OCI-LY1 (cell line): ENCODE measurements at regions not wholly inside any gene's neighbourhood (a gene's known extent, or its start where the extent isn't known, plus 50 kb on each side); places are given as distances from the start of the nearest gene placed in this dataset.
"Not testable (repeated sequence)": the region's sequence is repeated elsewhere in the genome, so short reads cannot be mapped to it uniquely, and the experiment has no call there.

Experiments
- H2AFZ ChIP-seq: fragments of 200-600 bp; sonication (generic), shearing (Covaris generic); 2 replicates; pipeline ENCODE4 v1.6.0; 2014; ENCODE audit warnings: antibody characterized with exemption, mild to moderate bottlenecking, low read length
- H3F3A ChIP-seq: fragments of 200-600 bp; sonication (generic), shearing (Covaris generic); 2 replicates; pipeline ENCODE4 v1.6.0; 2014; ENCODE audit warnings: mild to moderate bottlenecking, antibody characterized with exemption, low read length, moderate library complexity; ENCODE audit not compliant: insufficient read depth
- H3K27ac ChIP-seq: fragments of 200-600 bp; sonication (generic); 2 replicates; pipeline ENCODE4 v1.5.1; 2014; ENCODE audit warnings: low read length, mixed run types, mild to moderate bottlenecking, low read depth; ENCODE audit not compliant: poor library complexity, severe bottlenecking
- H3K27me3 ChIP-seq: fragments of 200-600 bp; sonication (generic); 2 replicates; pipeline ENCODE4 v1.6.0; 2014; ENCODE audit warnings: antibody characterized with exemption, mild to moderate bottlenecking, low read length, moderate library complexity; ENCODE audit not compliant: insufficient read depth
- H3K36me3 ChIP-seq: fragments of 200-600 bp; sonication (generic); 2 replicates; pipeline ENCODE4 v1.6.1; 2014; ENCODE audit warnings: mild to moderate bottlenecking, antibody characterized with exemption, low read length, moderate library complexity, mixed read lengths; ENCODE audit not compliant: insufficient read depth
- H3K4me1 ChIP-seq: fragments of 200-600 bp; sonication (generic); 2 replicates; pipeline ENCODE4 v1.5.1; 2014; ENCODE audit warnings: mild to moderate bottlenecking, low read length, moderate library complexity; ENCODE audit not compliant: insufficient read depth, severe bottlenecking
- H3K4me2 ChIP-seq: fragments of 200-600 bp; sonication (generic), shearing (Covaris generic); 2 replicates; pipeline ENCODE4 v1.6.1; 2014; ENCODE audit warnings: low read length
- H3K4me3 ChIP-seq: fragments of 200-600 bp; sonication (generic); 2 replicates; pipeline ENCODE4 v1.5.1; 2014; ENCODE audit warnings: low read length, low read depth, mild to moderate bottlenecking, mixed read lengths; ENCODE audit not compliant: poor library complexity, severe bottlenecking
- H3K79me2 ChIP-seq: fragments of 200-600 bp; shearing (Covaris generic); 2 replicates; pipeline ENCODE4 v1.6.1; 2016; ENCODE audit warnings: mixed run types, low read length, mixed read lengths; ENCODE audit not compliant: insufficient read depth
- H3K9ac ChIP-seq: fragments of 200-600 bp; sonication (generic), shearing (Covaris generic); 2 replicates; pipeline ENCODE4 v1.6.1; 2014; ENCODE audit warnings: mild to moderate bottlenecking, low read length, mixed read lengths
- H3K9me2 ChIP-seq: fragments of 200-600 bp; sonication (generic), shearing (Covaris generic); 2 replicates; pipeline ENCODE4 v1.6.1; 2014; ENCODE audit warnings: low read depth, mild to moderate bottlenecking, low read length, mixed read lengths
- H3K9me3 ChIP-seq: fragments of 200-600 bp; shearing (Covaris generic); 2 replicates; pipeline ENCODE4 v1.6.1; 2014; ENCODE audit warnings: low read length, mixed read lengths
- H4K20me1 ChIP-seq: fragments of 200-600 bp; sonication (generic), shearing (Covaris generic); 2 replicates; pipeline ENCODE4 v1.6.0; 2016; ENCODE audit warnings: mild to moderate bottlenecking, low read length; ENCODE audit not compliant: insufficient read depth
- EZH2 ChIP-seq: fragments of 200-600 bp; sonication (generic), shearing (Covaris generic); IDR thresholded peaks from 2 replicates; pipeline ENCODE4 v1.8.0; 2017; ENCODE audit warnings: borderline replicate concordance, mixed run types, mild to moderate bottlenecking, antibody characterized with exemption, low read length, moderate library complexity, mixed read lengths
- TF ChIP-seq, protein P1 (sequence below): fragments of 200-600 bp; sonication (generic), shearing (Covaris generic); IDR thresholded peaks from 2 replicates; pipeline ENCODE4 v1.5.1; 2017; ENCODE audit warnings: mild to moderate bottlenecking, antibody characterized with exemption, low read length, moderate library complexity, mixed read lengths

DNA sequence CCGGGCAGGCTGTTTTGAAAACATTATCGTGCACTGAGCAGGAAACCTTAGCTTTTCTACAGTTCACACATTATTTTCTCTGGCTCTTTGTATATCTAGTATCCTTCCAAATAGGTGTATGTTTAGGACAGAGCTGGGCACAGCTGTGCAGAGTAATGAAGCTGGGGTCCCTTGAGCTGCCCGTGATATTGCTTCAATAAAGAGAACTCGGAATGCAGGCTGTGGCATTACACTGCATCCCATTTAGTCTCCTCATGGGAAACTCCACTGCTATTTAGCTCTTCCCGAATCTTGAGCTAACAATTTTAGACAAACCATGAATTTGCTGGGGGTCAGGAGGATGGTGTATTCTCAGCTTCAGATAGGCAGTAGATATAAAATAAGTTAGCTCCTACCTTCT is 348.3 kb downstream of the ACTR3B start:
- Histone ChIP-seq H3K9me2 (no peaks in the 10 kb centered on the region), H3K9me3 (no peaks in the 10 kb centered on the region)

DNA sequence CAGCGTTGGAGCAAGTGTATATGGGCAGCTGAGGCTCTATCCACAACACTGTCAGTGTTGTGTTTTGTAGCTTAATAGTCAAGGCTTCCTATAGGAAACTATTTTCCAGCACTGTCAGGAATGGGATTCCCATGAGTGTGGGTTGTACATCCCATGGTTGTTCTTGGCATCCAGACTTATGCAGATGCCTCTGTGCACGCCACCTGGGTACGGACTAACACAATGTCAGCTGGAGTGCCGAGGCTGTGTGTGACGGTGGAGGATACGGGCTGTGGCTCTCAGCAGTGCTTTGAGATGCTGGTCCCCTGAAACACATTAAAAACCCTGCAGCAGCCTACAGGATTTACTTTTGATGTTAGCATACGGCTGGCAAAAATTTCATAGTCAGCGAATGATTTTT is 350.0 kb downstream of the ACTR3B start:
- H3K9me2 ChIP-seq, result no peaks in the 10 kb centered on the region
- H3K4me3 ChIP-seq, result no peak overlapping the region

More for the DNA sequence above, 348.3 kb downstream of the ACTR3B start:
- Histone ChIP-seq H3K27ac (no peak overlapping the region), H3K27me3 (0 out of 2 replicates have a peak, but pooled peaks cover 3% of the 10 kb centered on the region), H3K4me2 (no peak overlapping the region), H3K9ac (no peak overlapping the region), H3K79me2 (no peaks in the 10 kb centered on the region), H3K36me3 (no peaks in the 10 kb centered on the region), H3K4me1 (no peaks in the 10 kb centered on the region), H2AFZ (no peak overlapping the region), H3F3A (no peaks in the 10 kb centered on the region), H4K20me1 (no peaks in the 10 kb centered on the region), H3K4me3 (no peak overlapping the region)
- TF ChIP-seq, protein P1, sequence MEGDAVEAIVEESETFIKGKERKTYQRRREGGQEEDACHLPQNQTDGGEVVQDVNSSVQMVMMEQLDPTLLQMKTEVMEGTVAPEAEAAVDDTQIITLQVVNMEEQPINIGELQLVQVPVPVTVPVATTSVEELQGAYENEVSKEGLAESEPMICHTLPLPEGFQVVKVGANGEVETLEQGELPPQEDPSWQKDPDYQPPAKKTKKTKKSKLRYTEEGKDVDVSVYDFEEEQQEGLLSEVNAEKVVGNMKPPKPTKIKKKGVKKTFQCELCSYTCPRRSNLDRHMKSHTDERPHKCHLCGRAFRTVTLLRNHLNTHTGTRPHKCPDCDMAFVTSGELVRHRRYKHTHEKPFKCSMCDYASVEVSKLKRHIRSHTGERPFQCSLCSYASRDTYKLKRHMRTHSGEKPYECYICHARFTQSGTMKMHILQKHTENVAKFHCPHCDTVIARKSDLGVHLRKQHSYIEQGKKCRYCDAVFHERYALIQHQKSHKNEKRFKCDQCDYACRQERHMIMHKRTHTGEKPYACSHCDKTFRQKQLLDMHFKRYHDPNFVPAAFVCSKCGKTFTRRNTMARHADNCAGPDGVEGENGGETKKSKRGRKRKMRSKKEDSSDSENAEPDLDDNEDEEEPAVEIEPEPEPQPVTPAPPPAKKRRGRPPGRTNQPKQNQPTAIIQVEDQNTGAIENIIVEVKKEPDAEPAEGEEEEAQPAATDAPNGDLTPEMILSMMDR, result no peak
- TF ChIP-seq EZH2, result no peak

GRCh38 chr7:153110606-153111005 is 351.1 kb downstream of the ACTR3B start:
- H3K9me2 ChIP-seq, result no peaks in the 10 kb centered on the region
- H3K4me3 ChIP-seq, result no peak overlapping the region
- H3K4me2 ChIP-seq, result no peak overlapping the region
- no peaks in the 10 kb centered on the region for H3K4me1 ChIP-seq
- H3K79me2 ChIP-seq, result no peaks in the 10 kb centered on the region
- no peaks in the 10 kb centered on the region for H3F3A ChIP-seq
- H3K36me3 ChIP-seq, result no peaks in the 10 kb centered on the region
- H3K27me3 ChIP-seq, result 0 out of 2 replicates have a peak, but pooled peaks cover 3% of the 10 kb centered on the region
- H3K27ac ChIP-seq, result no peak overlapping the region
- H4K20me1 ChIP-seq, result no peaks in the 10 kb centered on the region
- TF ChIP-seq, protein P1, result no peak
- no peak for TF ChIP-seq EZH2
- H2AFZ ChIP-seq, result no peak overlapping the region
- no peak overlapping the region for H3K9ac ChIP-seq
- no peaks in the 10 kb centered on the region for H3K9me3 ChIP-seq

More for the DNA sequence above, 350.0 kb downstream of the ACTR3B start:
- no peaks in the 10 kb centered on the region for H3K9me3 ChIP-seq
- H3K27me3 ChIP-seq, result 0 out of 2 replicates have a peak, but pooled peaks cover 3% of the 10 kb centered on the region
- H3K4me1 ChIP-seq, result no peaks in the 10 kb centered on the region
- H3K4me2 ChIP-seq, result no peak overlapping the region
- no peak overlapping the region for H3K27ac ChIP-seq
- H4K20me1 ChIP-seq, result no peaks in the 10 kb centered on the region
- H2AFZ ChIP-seq, result no peak overlapping the region
- TF ChIP-seq, protein P1, result no peak
- TF ChIP-seq EZH2, result no peak
- no peaks in the 10 kb centered on the region for H3K79me2 ChIP-seq
- no peak overlapping the region for H3K9ac ChIP-seq
- H3F3A ChIP-seq, result no peaks in the 10 kb centered on the region
- H3K36me3 ChIP-seq, result no peaks in the 10 kb centered on the region

GRCh38 chr7:153122255-153122654 is 362.7 kb downstream of the ACTR3B start:
- H3K79me2 ChIP-seq, H3K36me3 ChIP-seq, H3K4me3 ChIP-seq, H3F3A ChIP-seq, H3K27ac ChIP-seq, H3K9me2 ChIP-seq, H4K20me1 ChIP-seq, H3K9ac ChIP-seq, H3K9me3 ChIP-seq, H3K4me1 ChIP-seq, H3K27me3 ChIP-seq, H2AFZ ChIP-seq, H3K4me2 ChIP-seq: not testable (repeated sequence)
